Stimulated activated CD4-positive, alpha-beta T cell treated with anti-CD3 and anti-CD28 coated beads, Interleukin-2, amount 100 ng/mL, for 24 hours (primary cell): ENCODE measurements at regions not wholly inside any gene's neighbourhood (a gene's known extent, or its start where the extent isn't known, plus 50 kb on each side); places are given as distances from the start of the nearest gene placed in this dataset.

Experiments
- DNase-seq, 2 donors: peaks; one replicate each; pipeline ENCODE4 v3.0.0-alpha.2; 2020

DNA sequence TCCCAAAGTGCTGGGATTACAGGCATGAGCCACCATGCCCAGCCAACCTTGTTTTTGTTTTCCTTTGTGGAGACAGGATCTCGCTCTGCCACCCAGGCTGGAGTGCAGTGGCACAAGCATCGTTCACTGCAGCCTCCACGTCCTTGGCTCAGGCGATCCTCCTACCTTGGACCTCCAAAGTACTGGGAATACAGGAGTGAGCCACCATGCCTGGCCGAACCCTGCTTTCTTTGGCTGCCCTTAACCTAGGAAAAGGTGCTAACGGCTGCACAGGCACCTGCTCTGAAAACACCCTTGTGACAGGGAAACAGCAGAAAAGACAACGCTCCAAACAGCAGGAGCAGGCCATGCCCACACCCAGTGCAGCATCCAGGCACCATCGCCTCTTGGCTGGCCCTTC lies 71.9 kb downstream of the OAT start:
- DNase-seq, result no peak

DNA sequence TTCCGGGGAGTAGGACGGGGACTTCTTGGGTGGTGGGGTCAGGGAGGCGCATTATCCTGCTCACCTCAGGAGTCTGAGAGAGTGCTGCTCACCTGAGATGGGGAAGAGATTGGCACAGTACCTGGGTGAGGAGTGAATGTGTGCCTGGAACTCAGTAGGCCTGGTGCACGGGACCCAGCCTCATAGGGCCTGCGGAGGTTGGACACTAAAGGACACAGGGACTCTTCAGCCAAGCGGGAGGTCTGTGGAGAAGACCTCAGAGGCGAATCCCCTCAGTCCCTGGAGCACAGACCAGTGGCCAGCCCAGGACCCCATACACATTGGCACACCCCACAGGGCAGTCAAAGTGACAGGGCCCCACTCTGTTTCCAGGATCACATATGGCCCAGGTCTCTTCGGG lies 73.2 kb downstream of the OAT start:
- DNase-seq, result no peak

DNA sequence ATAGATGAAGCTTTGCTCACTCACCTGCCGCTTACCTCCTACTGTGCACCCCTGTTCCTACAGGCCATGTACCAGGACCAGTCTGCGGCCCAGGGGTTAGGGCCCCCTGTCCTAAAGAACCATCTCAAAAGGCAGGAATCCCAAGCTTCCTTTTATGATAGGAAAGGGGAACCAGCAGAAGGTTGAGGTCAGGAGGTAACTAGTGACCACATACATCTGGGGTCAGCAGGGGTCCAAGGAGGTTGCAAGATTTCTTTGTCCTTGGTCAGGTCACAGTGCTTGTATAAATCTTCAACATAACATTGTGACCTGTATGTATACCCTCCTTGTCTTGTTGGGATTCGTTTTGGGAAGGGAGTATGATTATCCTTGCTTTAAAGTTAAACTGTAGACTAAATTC lies 73.8 kb downstream of the OAT start:
- no peak for DNase-seq

DNA sequence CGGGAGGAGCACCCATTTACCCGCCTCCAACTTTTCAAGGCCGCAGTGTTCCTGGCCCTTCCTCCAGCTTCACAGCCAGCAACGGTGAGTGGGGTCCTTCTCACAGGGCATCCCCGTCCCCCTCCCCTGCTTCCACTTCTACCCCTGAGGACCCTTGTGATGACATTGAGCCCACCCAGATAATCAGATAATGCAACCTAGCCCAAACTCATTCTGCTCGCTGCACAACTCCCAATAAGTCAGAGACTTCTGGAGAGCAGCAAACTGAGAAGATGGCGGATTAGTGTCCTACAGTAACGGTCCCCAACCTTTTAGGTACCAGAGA lies 74.5 kb downstream of the OAT start:
- DNase-seq, result no peak

DNA sequence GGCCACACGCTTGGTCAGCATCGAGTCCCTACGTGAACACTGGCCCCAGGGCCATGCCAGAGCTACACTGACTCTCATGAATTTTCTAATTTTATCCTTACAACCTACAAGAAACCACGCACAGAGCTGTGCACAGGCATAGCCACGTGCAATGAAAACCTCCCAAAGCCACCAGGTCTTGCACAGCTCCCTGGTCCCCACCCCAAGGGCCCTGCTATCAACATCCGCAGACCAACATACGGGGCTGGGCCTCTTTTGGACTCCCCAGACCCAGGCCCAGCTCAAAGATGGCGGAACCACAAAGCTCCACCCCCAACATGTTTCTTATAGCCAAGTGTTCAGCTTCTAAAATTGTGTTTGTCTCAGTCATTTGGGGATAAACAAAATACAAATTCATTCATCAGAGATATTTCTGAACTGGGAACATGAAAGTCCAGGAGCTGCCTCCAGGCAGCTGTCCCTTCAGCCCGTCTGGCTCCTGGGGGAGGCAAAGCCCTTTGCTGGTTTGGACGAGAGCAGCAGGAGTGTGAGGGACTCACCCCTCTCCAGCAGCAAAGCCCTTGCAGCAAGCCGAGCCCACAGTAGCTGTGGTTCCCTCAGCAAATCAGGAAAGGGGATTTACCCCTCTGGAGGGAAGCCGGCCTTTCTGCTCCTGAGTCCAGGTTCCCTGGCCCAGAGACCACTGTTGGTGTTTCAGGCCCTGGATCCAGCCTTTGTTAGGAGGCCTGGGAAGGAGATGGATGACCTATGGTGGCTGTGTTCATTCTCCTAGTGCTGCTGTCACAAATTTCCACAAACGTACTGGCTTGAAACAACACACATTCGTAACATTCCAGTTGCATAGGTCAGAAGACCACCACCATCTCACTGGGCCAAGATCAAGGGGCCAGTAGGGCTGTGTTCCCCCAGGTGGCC lies 75.1 kb downstream of the OAT start:
- no peak for DNase-seq

DNA sequence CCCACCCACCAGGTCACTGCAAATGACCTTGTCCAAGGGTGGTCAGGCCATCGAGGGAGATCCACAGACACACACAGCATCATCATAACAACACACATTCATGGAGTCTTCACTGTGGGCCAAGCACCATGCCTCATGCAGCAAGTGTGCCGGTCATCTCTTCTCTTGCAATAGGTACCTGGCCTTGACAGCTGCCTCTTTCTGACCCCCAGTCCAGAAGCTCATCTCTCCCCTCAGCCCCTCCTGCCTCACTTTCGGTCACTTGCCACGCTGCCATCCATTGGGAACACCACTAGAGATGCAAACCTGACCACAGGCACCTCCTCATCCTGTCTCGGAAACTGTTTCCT lies 75.9 kb downstream of the OAT start:
- no peak for DNase-seq

DNA sequence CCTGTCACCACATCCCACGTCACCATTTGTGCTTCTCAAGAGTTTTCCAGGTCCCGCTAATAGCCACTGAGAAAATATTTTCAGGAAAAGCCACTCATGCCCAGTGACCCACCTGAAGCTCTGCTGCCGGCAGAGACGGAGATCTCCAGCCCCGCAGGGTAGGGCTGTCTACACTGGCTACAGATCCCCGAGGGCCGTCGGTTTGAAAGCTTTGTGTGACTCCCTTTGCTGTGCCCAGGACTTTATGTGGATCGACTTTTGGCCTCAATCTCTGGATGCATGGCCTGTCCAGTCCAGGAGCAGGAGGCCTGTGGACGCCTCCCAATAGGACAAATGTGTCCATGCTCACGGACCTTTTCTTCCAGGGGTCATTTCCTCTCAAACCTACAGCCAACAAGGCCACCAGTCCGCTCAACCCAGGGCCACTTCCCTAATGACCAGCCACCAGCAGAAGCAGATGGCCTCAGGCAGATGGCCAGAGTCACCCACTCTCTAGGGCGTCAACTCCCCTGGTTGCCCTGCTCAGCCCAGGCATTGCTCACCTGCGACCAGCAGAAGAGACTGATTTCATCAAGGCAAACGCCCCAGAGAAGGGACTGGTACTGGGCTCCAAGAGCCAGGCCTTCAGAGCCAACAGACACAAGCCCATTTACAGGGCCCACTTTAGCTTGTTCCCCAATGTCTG lies 76.4 kb downstream of the OAT start:
- DNase-seq, result no peak

DNA sequence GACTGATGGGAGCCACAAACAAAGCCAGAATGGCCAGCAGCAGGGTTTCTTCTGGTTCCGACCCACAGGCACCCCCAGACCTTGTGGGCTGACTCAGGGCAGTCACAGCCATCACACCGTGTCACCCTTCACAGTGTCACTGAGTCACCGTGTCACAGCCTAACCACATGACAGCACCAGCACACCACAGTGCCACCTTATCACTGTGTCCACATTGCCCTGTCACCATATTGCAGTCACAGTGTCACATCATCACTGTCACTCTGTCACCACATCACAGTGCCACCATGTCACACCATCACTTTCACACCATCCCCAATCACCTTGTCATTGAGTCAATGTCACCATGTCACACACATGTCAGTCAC lies 77.0 kb downstream of the OAT start:
- peak in 1 of 2 donors; percentile 35 for DNase-seq

DNA sequence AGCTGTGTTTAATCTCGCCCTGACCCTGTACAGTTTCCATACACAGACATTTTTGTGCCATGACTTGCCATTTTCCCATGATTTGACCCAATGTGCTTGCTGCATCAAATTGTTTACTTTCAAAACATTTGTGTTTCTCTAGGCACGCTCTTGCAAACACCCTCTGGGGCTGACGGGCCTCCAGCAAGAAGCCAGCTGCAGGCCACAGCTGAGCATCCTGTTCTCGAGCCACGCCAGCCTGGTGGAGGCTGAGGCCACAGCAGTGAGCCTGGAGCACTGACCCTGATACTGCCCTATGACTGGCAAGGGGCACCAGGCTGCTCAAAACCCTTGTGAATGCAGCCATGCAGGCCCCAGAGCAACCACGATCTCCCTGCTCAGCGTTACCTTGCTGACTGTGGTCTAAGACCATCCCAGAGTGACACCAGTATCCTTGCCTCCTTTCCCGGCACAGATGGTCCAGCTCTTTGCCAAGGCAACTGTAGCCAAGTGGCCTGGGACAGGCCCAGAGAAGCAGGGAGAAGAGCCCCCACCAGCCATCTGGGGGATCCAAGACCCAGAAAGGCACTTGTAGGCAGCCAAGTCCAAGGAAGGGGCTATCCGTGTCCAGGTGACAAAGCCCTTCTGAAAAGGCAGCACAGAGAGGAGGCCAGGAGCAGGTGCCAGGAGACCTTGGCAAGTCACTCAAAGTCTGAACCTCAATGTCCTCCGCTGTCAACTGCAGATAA lies 78.5 kb downstream of the OAT start:
- DNase-seq, result no peak

DNA sequence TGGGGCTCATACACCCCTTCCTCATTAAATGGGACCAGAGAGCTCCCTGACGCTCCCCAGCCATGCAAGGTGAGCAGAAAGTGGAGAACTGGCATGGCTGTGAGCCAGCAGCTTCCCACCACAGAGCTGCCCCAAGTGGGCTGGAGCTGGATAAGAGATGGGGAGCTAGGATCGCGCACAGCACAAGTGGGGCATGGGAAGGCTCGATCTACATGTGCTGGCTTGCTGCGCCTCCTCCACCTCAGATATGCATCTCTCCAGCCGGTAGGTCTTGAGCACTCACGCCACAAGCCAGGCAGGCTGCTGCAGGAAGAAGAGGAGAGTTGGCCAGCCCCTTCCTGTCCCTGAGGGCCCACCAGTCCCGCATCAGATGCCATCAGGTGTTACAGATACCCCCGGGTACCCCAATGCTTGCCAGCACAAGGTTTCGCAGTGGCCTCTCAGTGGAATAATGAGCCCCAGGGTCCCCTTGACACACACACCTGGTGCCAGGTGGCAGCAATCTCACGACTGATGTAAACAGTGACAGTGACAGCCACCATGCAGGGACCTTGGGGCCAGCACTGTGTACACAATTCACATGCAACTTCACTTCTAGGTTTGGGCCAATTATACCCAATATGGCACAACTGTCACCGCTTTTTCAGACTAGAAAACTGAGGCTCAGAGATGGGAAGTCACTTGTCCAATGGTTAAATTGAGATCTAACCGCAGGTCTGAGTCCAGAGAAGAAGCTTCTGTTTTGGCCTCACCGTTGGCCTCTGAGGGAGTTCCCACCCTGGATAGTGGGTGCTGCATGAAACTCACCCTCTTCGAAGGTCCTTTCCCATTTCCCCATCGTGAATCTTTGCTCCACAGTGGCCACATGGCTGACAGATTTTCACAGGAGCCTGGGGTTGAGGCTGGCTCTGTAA lies 79.3 kb downstream of the OAT start:
- no peak for DNase-seq

DNA sequence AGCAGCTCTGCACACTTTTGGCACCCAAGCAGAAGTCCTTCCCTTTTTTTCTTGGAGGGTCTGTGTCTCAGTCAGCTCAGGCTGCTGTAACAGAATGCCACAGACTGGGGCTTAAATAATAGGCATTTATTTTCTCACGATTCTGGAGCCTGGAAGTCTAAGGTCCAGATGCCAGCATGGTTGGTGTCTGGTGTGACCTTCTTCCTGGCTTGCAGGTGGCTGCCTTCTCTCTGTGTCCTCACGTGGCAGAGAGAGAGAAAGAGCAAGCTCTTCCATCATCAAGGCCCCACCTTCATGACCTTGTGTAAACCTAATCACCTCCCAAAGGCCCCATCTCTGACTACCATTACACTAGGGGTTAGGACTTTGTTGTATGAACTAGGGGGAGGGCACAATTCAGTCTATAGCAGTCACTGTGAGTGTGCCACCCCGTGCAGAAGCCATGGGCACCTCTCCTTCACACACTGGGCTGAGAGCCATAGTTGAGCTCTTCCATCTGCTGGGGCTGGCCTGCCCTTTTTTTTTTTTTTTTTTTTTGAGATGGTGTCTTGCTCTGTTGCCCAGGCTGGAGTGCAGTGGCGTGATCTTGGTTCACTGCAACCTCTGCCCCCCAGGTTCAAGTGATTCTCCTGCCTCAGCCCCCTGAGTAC lies 80.3 kb downstream of the OAT start:
- no peak for DNase-seq

DNA sequence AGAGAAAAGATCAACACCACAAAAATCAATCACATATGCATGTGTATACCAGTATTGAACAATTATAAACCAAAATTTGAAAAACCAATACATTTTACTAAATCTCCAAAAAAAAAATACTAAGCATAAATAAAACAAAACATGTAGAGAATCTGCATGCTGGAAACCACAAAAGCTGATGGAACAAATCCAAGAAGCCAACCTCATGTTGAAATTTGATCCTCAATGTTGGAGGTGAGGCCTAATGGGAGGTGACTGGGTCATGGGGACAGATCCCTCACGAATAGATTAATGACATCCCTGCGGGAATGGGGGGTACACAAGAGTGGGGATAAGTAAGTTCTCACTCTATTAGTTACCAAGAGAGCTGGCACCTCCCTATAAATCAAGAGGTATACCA lies 82.5 kb downstream of the OAT start:
- DNase-seq, result no peak

DNA sequence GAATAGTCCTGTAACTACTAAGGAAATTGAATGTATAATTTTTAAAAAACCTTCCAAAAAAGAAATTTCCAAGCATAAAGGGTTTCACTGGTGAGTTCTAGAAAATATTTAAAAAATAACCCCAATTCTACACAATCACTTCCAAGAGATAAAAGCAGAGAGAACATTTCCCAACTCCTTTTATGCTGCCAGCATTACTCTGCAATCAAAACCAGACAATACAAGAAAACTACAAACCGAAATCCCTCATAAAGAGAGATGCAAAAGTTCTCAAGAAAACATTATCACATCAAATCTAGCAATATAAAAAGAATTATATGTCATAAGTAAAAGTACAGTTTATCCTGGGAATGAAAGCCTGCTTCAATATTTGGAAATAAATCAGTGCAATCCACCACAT lies 84.8 kb downstream of the OAT start:
- no peak for DNase-seq

DNA sequence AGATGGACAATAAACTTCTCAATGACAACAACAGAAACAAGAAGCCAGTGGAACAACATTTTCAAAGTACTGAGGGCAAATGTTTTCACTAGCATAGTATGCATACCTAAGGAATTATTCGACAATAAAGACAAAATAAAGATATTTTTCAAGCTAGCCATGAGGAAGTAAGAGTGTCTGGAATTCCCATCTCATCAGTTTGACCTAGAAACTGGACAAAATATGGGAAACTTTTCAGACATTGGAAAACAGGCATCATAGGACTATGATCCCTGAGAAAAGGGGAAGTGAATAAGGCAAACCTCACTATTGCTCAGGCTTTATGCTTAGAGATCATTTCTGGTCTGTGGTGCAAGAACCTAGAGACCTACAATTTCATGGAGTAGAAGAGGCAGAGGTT lies 86.3 kb downstream of the OAT start:
- DNase-seq, result no peak

DNA sequence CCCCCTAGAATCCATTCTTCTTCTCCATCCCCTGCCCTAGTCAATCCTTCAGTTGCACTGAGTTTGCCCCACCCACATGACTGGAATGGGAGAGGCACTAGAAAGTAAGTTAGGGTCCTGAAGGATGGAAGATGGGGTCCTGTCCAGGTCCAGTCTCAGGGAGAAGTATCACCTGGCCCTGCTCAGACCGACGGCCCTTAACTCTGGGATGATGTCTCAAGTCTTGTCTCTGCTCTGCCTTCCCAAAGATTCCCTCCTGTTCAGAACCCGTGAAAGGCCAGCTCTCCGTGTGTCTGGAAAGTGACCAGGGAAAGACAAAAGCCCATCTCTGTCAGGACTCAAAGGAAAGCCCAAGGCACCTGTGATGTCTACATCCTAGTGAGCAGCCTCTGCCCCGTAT lies 88.8 kb downstream of the OAT start:
- DNase-seq, result no peak

DNA sequence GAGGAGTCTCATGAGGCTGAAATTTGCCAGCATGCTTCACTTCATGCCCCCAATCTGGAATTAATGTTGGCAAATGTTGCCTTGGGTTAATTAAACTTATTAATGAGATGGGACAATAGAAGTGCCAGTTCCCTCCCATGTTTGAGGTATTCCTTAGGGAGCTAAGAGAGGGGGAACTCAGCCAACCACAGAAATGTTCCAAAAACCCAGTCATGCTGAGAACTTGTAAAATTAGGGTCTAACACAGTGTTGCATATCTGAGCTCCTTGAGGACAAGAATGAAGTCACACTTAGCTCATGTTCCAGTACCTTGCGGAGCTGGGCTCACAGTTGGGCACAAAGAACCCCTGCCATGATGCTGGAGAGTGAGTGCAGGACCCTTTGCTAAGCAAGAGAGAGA lies 89.4 kb downstream of the OAT start:
- DNase-seq, result no peak

DNA sequence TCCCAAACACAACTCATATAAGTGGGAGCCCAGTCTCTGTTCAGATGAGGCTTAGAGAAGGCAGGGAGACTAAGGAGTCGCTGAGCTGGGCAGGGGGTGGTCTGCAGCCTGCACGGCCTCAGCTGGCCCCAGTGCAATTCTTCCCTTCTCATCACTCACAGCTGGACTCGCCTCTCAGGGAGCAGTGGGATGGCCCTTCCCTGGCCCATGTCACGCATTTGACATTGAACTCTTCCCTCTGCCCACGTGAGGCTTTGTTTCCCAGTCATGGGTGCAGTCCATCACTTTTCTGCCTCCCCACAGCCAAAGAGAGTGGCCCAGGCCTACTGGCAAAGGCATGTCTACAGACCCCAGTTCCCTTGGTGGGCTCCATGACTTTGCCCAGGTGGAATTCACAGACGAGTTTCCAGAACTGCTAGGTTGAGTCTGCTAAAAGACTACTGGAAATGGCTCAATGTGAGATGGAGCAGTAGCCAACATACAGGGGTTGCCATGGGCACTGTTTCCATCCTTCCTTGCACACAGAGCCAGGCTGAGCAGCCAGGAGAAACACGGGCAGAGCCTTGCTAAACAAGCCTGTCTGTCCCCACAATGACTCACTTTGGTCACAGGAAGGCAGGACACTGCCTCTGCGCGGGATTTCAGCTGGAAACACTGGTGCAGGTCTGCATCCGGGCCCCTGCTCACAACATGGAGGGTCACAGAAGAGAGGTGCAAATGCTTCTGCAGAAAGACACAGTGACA lies 90.1 kb downstream of the OAT start:
- DNase-seq, result no peak

DNA sequence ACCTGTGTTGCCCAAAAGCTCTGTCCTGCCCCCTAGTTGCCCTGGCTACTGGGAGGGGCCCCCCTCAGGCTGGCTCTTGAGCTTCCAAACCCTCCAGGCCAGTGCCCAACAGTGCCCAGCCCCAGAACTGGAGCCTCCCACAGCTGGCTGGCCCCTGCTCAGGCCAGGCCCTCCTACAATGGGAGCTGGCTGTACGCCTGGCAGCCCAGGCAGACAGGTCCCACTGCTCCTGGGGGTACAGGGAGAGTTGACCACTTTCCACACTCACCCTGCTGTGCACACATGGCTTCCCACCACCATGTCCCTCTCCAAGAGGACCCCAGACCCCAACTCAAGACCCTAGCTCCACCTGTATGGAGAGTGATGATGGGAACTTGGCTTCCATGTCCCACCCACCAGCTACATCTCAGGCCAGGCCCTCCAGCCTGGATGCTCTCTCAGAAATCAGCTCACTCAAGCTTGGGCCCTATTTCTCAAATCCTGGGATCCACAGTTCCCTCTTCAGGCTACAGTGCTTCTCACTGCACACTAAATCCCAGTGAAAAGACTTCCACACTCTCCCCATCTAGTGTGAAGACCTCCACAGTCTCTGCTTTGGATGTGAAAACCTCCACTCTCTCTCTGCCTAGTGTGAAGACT lies 92.6 kb downstream of the OAT start:
- DNase-seq, result no peak

DNA sequence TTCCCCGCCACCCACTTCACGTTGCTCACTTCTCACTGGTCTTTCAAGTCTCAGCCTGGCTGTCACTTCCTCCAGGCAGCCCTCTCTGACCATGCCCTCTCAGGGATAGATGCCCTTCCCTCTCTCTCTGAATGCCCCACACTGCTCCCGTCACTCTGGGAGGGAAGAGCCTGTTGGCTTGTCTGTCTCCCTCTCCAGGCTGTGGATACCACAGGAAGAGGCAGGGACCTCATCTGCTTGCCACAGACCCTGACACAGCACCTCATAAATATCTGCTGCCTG lies 93.1 kb downstream of the OAT start:
- DNase-seq, result no peak

DNA sequence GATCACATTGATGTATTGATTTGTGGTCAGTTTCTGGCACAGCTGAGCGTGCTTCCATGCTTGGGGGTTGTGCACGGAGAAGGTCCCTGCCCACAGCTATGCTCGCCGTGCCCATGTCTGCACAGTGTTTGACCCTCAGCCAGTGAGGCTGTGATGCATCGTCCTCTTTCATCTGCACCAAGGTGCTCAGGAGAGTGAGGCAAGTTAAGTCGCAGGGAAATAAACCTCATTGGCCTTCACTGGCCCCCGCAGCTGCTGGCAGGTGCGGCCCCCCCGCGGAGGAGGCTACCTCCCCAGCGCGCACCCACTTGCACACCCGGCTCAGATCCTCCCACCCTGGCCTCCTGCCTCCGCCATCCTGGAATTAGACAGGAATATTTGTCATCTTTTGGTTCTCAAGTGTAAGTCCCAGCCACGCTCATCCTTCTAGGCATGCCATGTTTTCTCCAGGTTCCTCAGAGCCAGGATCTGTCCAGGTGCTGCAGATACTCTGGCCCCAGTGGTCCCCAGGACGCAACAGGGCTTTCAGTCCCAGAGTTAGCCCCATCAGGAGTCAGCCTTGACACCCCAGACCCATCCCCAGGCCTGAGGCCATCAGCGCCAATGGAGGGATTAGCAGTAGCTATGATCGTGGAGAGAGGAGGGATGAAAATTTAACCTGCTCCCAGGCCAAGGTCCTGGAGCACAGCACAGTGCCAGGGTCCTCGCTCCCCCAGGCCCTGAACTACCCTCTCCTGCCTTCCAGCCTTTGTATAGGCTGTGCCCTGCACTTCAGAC lies 93.7 kb downstream of the OAT start:
- DNase-seq, result no peak

DNA sequence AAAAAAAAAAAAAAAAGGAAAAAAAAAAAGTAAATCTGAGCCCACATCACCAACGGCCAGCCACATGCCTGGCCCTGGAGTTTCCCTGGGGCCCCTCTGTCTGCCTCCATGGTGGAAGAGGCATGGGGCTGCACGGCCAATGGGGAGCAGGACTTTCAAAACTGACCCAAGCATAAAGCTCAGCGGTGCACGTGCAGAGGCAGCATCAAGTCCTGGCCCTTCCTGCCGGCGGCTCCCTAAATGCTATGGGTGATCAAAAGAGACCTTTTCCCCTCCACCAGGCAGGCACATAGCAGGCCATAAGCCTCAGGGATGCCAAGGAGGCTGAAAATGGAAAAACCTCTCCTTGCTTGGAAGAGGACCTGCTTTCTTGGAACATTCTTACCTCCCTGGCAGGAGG lies 94.3 kb downstream of the OAT start:
- no peak for DNase-seq
